C4-2B (cell line): ENCODE measurements at regions not wholly inside any gene's neighbourhood (a gene's known extent, or its start where the extent isn't known, plus 50 kb on each side); places are given as distances from the start of the nearest gene placed in this dataset.

Source experiments
- H3K27ac ChIP-seq: fragments of 450-650 bp; 2 replicates; pipeline ENCODE4 v1.5.1; 2017
- CTCF ChIP-seq: fragments of 450-650 bp; conservative IDR thresholded peaks from 2 replicates; pipeline ENCODE4 v1.5.1; 2017; ENCODE audit warnings: mild to moderate bottlenecking
- ZFX ChIP-seq: fragments of 450-650 bp; IDR thresholded peaks from 2 replicates; pipeline ENCODE4 v1.6.1; 2017

GRCh38 chr13:90547272-90547790, 800.2 kb upstream of the MIR17HG start:
- H3K27ac ChIP-seq, result no peak overlapping the region
- TF ChIP-seq ZFX (no peak), CTCF (no peak)

- H3K27ac ChIP-seq, result no peak overlapping the region
- TF ChIP-seq CTCF, result no peak
- TF ChIP-seq ZFX, result no peak
Measured at GRCh38 chr13:90551253-90551652, 796.2 kb upstream of the MIR17HG start.

GRCh38 chr13:90552702-90553101, 794.8 kb upstream of the MIR17HG start:
- H3K27ac ChIP-seq, result no peak overlapping the region
- TF ChIP-seq CTCF (no peak), ZFX (no peak)

GRCh38 chr13:90553159-90553558, 794.3 kb upstream of the MIR17HG start:
- TF ChIP-seq CTCF, result no peak
- TF ChIP-seq ZFX, result no peak
- no peak overlapping the region for H3K27ac ChIP-seq

- TF ChIP-seq ZFX, result no peak
- TF ChIP-seq CTCF, result no peak
- no peak overlapping the region for H3K27ac ChIP-seq
Measured at GRCh38 chr13:90557626-90558025, 789.9 kb upstream of the MIR17HG start.

- no peak overlapping the region for H3K27ac ChIP-seq
- no peak for TF ChIP-seq ZFX
- TF ChIP-seq CTCF, result no peak
Measured at GRCh38 chr13:90562443-90562842, 785.0 kb upstream of the MIR17HG start.

- TF ChIP-seq CTCF, result no peak
- TF ChIP-seq ZFX, result no peak
- H3K27ac ChIP-seq, result no peak overlapping the region
Measured at GRCh38 chr13:90564096-90564495, 783.4 kb upstream of the MIR17HG start.
